H1 (cell line): ENCODE measurements at regions not wholly inside any gene's neighbourhood (a gene's known extent, or its start where the extent isn't known, plus 50 kb on each side); places are given as distances from the start of the nearest gene placed in this dataset.

Source experiments
- CTCF ChIA-PET: fragments of 300-600 bp; sonication (Branson Sonifier 250); formaldehyde crosslinking; loops from one replicate; lab custom pipeline; 2021; ENCODE audit not compliant: partially characterized antibody; lab: Charles Lee
- POLR2A ChIA-PET: fragments of 300-600 bp; sonication (Branson Sonifier 250); formaldehyde crosslinking; loops from one replicate; lab custom pipeline; 2021; ENCODE audit warnings: inconsistent platforms; ENCODE audit not compliant: partially characterized antibody; lab: Charles Lee
- DNase-seq, 2 experiments: peaks; one replicate each; pipeline versions ENCODE4 v3.0.0 to v3.0.0-alpha.2; 2010 to 2022; ENCODE audit warnings: low spot score in 2 of 2, low read depth in 1 of 2, mixed read lengths in 1 of 2
- FAIRE-seq: peaks from 2 replicates; lab custom pipeline; 2011; peaks lifted over from hg19 to GRCh38; lab: Jason Lieb, UNC
- H2AFZ ChIP-seq: 2 replicates; pipeline ENCODE4 v1.8.1; 2012; ENCODE audit warnings: low read length, inconsistent platforms
- H2AK5ac ChIP-seq: 2 replicates; pipeline ENCODE4 v1.6.1; 2013; ENCODE audit warnings: low read depth, low read length
- H2BK120ac ChIP-seq: replicated peaks from 2 replicates; pipeline ENCODE3; 2013; ENCODE audit warnings: low read depth, low read length, inconsistent platforms
- H2BK12ac ChIP-seq: 2 replicates; pipeline ENCODE4 v1.6.1; 2013; ENCODE audit warnings: low read depth, low read length
- H2BK15ac ChIP-seq: 2 replicates; pipeline ENCODE4 v1.6.1; 2013; ENCODE audit warnings: low read length
- H2BK20ac ChIP-seq: 2 replicates; pipeline ENCODE4 v1.6.1; 2013; ENCODE audit warnings: low read length
- H2BK5ac ChIP-seq: 2 replicates; pipeline ENCODE4 v1.6.1; 2013; ENCODE audit warnings: low read depth, low read length
- H3K14ac ChIP-seq: 2 replicates; pipeline ENCODE4 v1.6.1; 2013; ENCODE audit warnings: inconsistent platforms; ENCODE audit not compliant: insufficient read length
- H3K18ac ChIP-seq: 2 replicates; pipeline ENCODE4 v1.6.1; 2013; ENCODE audit warnings: low read length; ENCODE audit errors: extremely low read depth
- H3K23ac ChIP-seq: 2 replicates; pipeline ENCODE4 v1.6.1; 2013; ENCODE audit warnings: inconsistent platforms; ENCODE audit not compliant: insufficient read length
- H3K23me2 ChIP-seq: 2 replicates; pipeline ENCODE4 v1.6.1; 2013; ENCODE audit warnings: low read depth, low read length
- H3K27ac ChIP-seq: 2 replicates; pipeline ENCODE4 v1.6.1; 2011; ENCODE audit warnings: low read depth, low read length, inconsistent platforms
- H3K27me3 ChIP-seq, 4 experiments: replicated peaks in 1 of 4; 1 replicate in 1 of 4; 2 replicates in 3 of 4; pipeline versions ENCODE4 v1.6.1 to v1.8.1; 2011 to 2013; ENCODE audit warnings: low read length in 3 of 4, mild to moderate bottlenecking in 3 of 4, inconsistent platforms in 2 of 4, mixed read lengths in 2 of 4, moderate library complexity in 1 of 4; ENCODE audit not compliant: control insufficient read depth in 3 of 4, insufficient read depth in 3 of 4; ENCODE audit errors: extremely low read depth in 1 of 4
- H3K36me3 ChIP-seq, 4 experiments: 2 replicates each; pipeline versions ENCODE4 v1.6.1 to v1.8.1; 2011 to 2013; ENCODE audit warnings: mild to moderate bottlenecking in 4 of 4, low read length in 3 of 4, moderate library complexity in 2 of 4, control low read depth in 1 of 4, inconsistent platforms in 1 of 4; ENCODE audit not compliant: insufficient read depth in 4 of 4, control insufficient read depth in 2 of 4
- H3K4ac ChIP-seq: replicated peaks from 2 replicates; pipeline ENCODE3; 2013; ENCODE audit warnings: low read length, low read depth, mixed read lengths, inconsistent platforms; ENCODE audit not compliant: insufficient read length
- H3K4me1 ChIP-seq, 4 experiments: replicated peaks in 1 of 4; 1 replicate in 1 of 4; 2 replicates in 3 of 4; pipeline versions ENCODE4 v1.6.1 to v1.8.1; 2011 to 2013; ENCODE audit warnings: low read length in 3 of 4, inconsistent platforms in 2 of 4, mixed read lengths in 1 of 4; ENCODE audit not compliant: insufficient read depth in 4 of 4, control insufficient read depth in 3 of 4
- H3K4me2 ChIP-seq, 2 experiments: 2 replicates each; pipeline versions ENCODE4 v1.6.1 to v1.8.1; 2011 to 2013; ENCODE audit warnings: low read depth in 2 of 2, low read length in 2 of 2, control low read depth in 1 of 2, inconsistent platforms in 1 of 2, mild to moderate bottlenecking in 1 of 2; ENCODE audit not compliant: insufficient read depth in 1 of 2
- H3K4me3 ChIP-seq, 4 experiments: fragments of 200-600, 300-600 bp in 1 of 4; sonication (generic), shearing (Covaris generic), sonication (Bioruptor Twin) in 1 of 4; 2 replicates each; pipeline versions ENCODE4 v1.5.1 to v1.8.1; 2011 to 2016; ENCODE audit warnings: low read length in 4 of 4, low read depth in 3 of 4, control low read depth in 2 of 4, inconsistent platforms in 2 of 4, mild to moderate bottlenecking in 2 of 4, mixed read lengths in 1 of 4, moderate library complexity in 1 of 4; ENCODE audit not compliant: insufficient read depth in 2 of 4; ENCODE audit errors: extremely low read depth in 1 of 4
- H3K56ac ChIP-seq: replicated peaks from 2 replicates; pipeline ENCODE3; 2013; ENCODE audit warnings: low read depth, mild to moderate bottlenecking, mixed read lengths, low read length, inconsistent platforms; ENCODE audit not compliant: insufficient read length
- H3K79me1 ChIP-seq: 2 replicates; pipeline ENCODE4 v1.6.1; 2013; ENCODE audit warnings: low read depth, low read length, control low read depth
- H3K79me2 ChIP-seq, 2 experiments: 2 replicates each; pipeline versions ENCODE4 v1.6.1 to v1.8.1; 2012 to 2013; ENCODE audit warnings: low read length in 2 of 2, mild to moderate bottlenecking in 2 of 2, inconsistent platforms in 1 of 2; ENCODE audit not compliant: insufficient read depth in 2 of 2, control insufficient read depth in 1 of 2
- H3K9ac ChIP-seq, 4 experiments: replicated peaks in 1 of 4; 1 replicate in 1 of 4; 2 replicates in 3 of 4; pipeline versions ENCODE4 v1.6.1 to v1.8.1; 2011 to 2013; ENCODE audit warnings: low read depth in 3 of 4, low read length in 3 of 4, control low read depth in 2 of 4, mild to moderate bottlenecking in 2 of 4, moderate library complexity in 2 of 4, inconsistent platforms in 1 of 4; ENCODE audit errors: extremely low read depth in 1 of 4
- H3K9me3 ChIP-seq, 2 experiments: 2 replicates each; pipeline versions ENCODE4 v1.6.1 to v1.8.1; 2012 to 2013; ENCODE audit warnings: mild to moderate bottlenecking in 2 of 2, moderate library complexity in 2 of 2, control low read depth in 1 of 2, inconsistent platforms in 1 of 2, low read depth in 1 of 2, low read length in 1 of 2, mixed read lengths in 1 of 2; ENCODE audit not compliant: insufficient read depth in 2 of 2
- H4K20me1 ChIP-seq, 2 experiments: replicated peaks in 1 of 2; 2 replicates each; pipeline versions ENCODE3 to v1.8.1; 2011 to 2013; ENCODE audit warnings: inconsistent platforms in 2 of 2, low read length in 2 of 2, mild to moderate bottlenecking in 1 of 2; ENCODE audit not compliant: insufficient read depth in 2 of 2, control insufficient read depth in 1 of 2
- H4K5ac ChIP-seq: 2 replicates; pipeline ENCODE4 v1.6.1; 2013; ENCODE audit warnings: low read length, low read depth, mixed read lengths, inconsistent platforms; ENCODE audit not compliant: insufficient read length
- H4K8ac ChIP-seq: 2 replicates; pipeline ENCODE4 v1.8.0; 2013; ENCODE audit warnings: mild to moderate bottlenecking, moderate library complexity, low read length, inconsistent platforms; ENCODE audit not compliant: insufficient read depth; ENCODE audit errors: extremely low read depth
- H4K91ac ChIP-seq: replicated peaks from 2 replicates; pipeline ENCODE3; 2013; ENCODE audit warnings: low read length, mixed read lengths, inconsistent platforms; ENCODE audit not compliant: insufficient read length
- CBX5 ChIP-seq: fragments of 300-800, 300-1000 bp; sonication (generic); IDR thresholded peaks from 2 replicates; pipeline ENCODE4 v1.7.1; 2016; ENCODE audit warnings: antibody characterized with exemption, low read length, low read depth
- CREB1 ChIP-seq: IDR thresholded peaks from 2 replicates; pipeline ENCODE4 v1.6.1; 2012; ENCODE audit warnings: inconsistent platforms
- GTF2F1 ChIP-seq: IDR thresholded peaks from 2 replicates; pipeline ENCODE4 v1.6.1; 2012; ENCODE audit warnings: low read depth, low read length, improper control_type of control experiment, borderline replicate concordance
- HDAC2 ChIP-seq, 2 experiments: fragments of 300-600 bp in 1 of 2; sonication (generic) in 1 of 2; IDR thresholded peaks; 2 replicates each; pipeline ENCODE4 v1.6.1; 2011 to 2012; ENCODE audit warnings: low read depth in 2 of 2, low read length in 2 of 2, mild to moderate bottlenecking in 2 of 2, moderate library complexity in 2 of 2, borderline replicate concordance in 1 of 2, inconsistent platforms in 1 of 2
- PHF8 ChIP-seq: fragments of 200-600 bp; sonication (generic); conservative IDR thresholded peaks from 2 replicates; pipeline ENCODE4 v1.7.1; 2012; ENCODE audit warnings: low read depth, mild to moderate bottlenecking, inconsistent platforms, low read length, moderate library complexity
- POU5F1 ChIP-seq: IDR thresholded peaks from 2 replicates; pipeline ENCODE4 v1.6.1; 2011; ENCODE audit warnings: low read depth, mild to moderate bottlenecking, low read length, moderate library complexity
- RBBP5 ChIP-seq: IDR thresholded peaks from 2 replicates; pipeline ENCODE4 v1.7.1; 2012; ENCODE audit warnings: low read depth, mild to moderate bottlenecking, inconsistent platforms, low read length, moderate library complexity, borderline replicate concordance
- RFX5 ChIP-seq: IDR thresholded peaks from 2 replicates; pipeline ENCODE4 v1.6.1; 2011; ENCODE audit warnings: low read depth, low read length, improper control_type of control experiment, borderline replicate concordance
- SP1 ChIP-seq: IDR thresholded peaks from 2 replicates; pipeline ENCODE4 v1.6.1; 2011; ENCODE audit warnings: low read depth, low read length
- SP4 ChIP-seq: IDR thresholded peaks from 2 replicates; pipeline ENCODE4 v1.6.1; 2012; ENCODE audit warnings: low read length, inconsistent platforms
- WGBS, 2 experiments: shearing (Covaris generic) in 1 of 2; methylation state at CpG; one replicate each; pipeline versions ENCODE4 v1.1.6 to v1.1.7; 2013 to 2015; ENCODE audit warnings: low lambda C conversion rate in 2 of 2, mixed read lengths in 2 of 2, inconsistent platforms in 1 of 2, low coverage in 1 of 2, missing lambda C conversion rate in 1 of 2; ENCODE audit not compliant: insufficient replicate concordance in 2 of 2, insufficient coverage in 1 of 2, insufficient read length in 1 of 2; ENCODE audit errors: extremely low coverage in 1 of 2, missing lambda C conversion rate in 1 of 2; 5-methylcytosine and 5-hydroxymethylcytosine counted together

- H3K14ac ChIP-seq: no peak overlapping the region
- no peaks in the 10 kb centered on the region for H3K79me1 ChIP-seq
- H3K4ac ChIP-seq: no peak overlapping the region
- FAIRE-seq (no peak), DNase-seq (no peak)
- no peak overlapping the region for H2BK12ac ChIP-seq
- no peak overlapping the region for H4K5ac ChIP-seq
- H3K4me1 ChIP-seq: no peaks in the 10 kb centered on the region
- CTCF ChIA-PET: interaction anchor here (0.8 to 1.5 kb wide), 3 partner anchors 63 to 135 kb away, joined by 3 to 5 read pairs (median 3); no protein-coding TSS in a partner anchor
- H3K18ac ChIP-seq: no peak overlapping the region
- H3K4me2 ChIP-seq: no peak overlapping the region
- no peak overlapping the region for H2BK15ac ChIP-seq
- H3K9ac ChIP-seq: no peak overlapping the region
- no peak overlapping the region for H3K56ac ChIP-seq
- no peaks in the 10 kb centered on the region for H3K79me2 ChIP-seq
- no peak overlapping the region for H4K8ac ChIP-seq
- H2BK20ac ChIP-seq: no peak overlapping the region
- H3K23me2 ChIP-seq: no peaks in the 10 kb centered on the region
- no peak overlapping the region for H2AFZ ChIP-seq
- H4K20me1 ChIP-seq: no peaks in the 10 kb centered on the region
- no peaks in the 10 kb centered on the region; a peak in 1 of 7 replicates for H3K27me3 ChIP-seq
- no peak overlapping the region for H3K4me3 ChIP-seq
- H2BK5ac ChIP-seq: no peak overlapping the region
- H3K23ac ChIP-seq: no peak overlapping the region
- WGBS, 2 experiments: 61% methylated on average over 3 of the region's 3 CpGs; no CpG with 5 or more reads in 1 of the 2 experiments
- H2BK120ac ChIP-seq: no peak overlapping the region
- no peak overlapping the region for H3K27ac ChIP-seq
- H4K91ac ChIP-seq: no peak overlapping the region
- no peak overlapping the region for H2AK5ac ChIP-seq
- no peaks in the 10 kb centered on the region for H3K36me3 ChIP-seq
- no peaks in the 10 kb centered on the region for H3K9me3 ChIP-seq
- POLR2A ChIA-PET: interaction anchor here (0.7 kb wide), 1 partner anchor 403 kb away, joined by 3 read pairs; no protein-coding TSS in a partner anchor
- no peak for TF ChIP-seq PHF8
- no peak for TF ChIP-seq SP1
- no peak for TF ChIP-seq POU5F1
- no peak for TF ChIP-seq HDAC2 (IDR thresholded peaks at IDR 0.05; ENCODE audit: borderline replicate concordance in 1 of 2, low read depth in 2 of 2, low read length in 2 of 2)
- TF ChIP-seq RBBP5: no peak
- no peak for TF ChIP-seq SP4
- TF ChIP-seq CBX5: no peak
- TF ChIP-seq CREB1: no peak
- TF ChIP-seq RFX5: no peak
- TF ChIP-seq GTF2F1: no peak
These were observed 346.0 kb downstream of the LMX1A start for GRCh38 chr1:165010418-165011070.
